NT2/D1 (cell line): ENCODE measurements at regions not wholly inside any gene's neighbourhood (a gene's known extent, or its start where the extent isn't known, plus 50 kb on each side); places are given as distances from the start of the nearest gene placed in this dataset.

Experiments used
- SUZ12 ChIP-seq: IDR thresholded peaks from 2 replicates; pipeline ENCODE4 v1.6.1; 2011; ENCODE audit not compliant: insufficient read length, insufficient read depth; ENCODE audit errors: extremely low read depth
- YY1 ChIP-seq: IDR thresholded peaks from 2 replicates; pipeline ENCODE4 v1.6.1; 2011; ENCODE audit not compliant: insufficient read length, insufficient read depth
- ZNF274 ChIP-seq: IDR thresholded peaks from 2 replicates; pipeline ENCODE4 v1.6.1; 2011; ENCODE audit warnings: mild to moderate bottlenecking, low read depth, low read length

GRCh38 chr6:26213334-26214075 lies 126.3 kb downstream of the HFE start:
- TF ChIP-seq YY1: no peak
- no peak for TF ChIP-seq ZNF274
- TF ChIP-seq SUZ12: no peak
